Esophagus muscularis mucosa (tissue), 4 donors: ENCODE measurements at regions not wholly inside any gene's neighbourhood (a gene's known extent, or its start where the extent isn't known, plus 50 kb on each side); places are given as distances from the start of the nearest gene placed in this dataset.
"Not testable (repeated sequence)": the region's sequence is repeated elsewhere in the genome, so short reads cannot be mapped to it uniquely, and the experiment has no call there.

Experiments used
- EP300 ChIP-seq: sonication (generic); formaldehyde crosslinking; IDR thresholded peaks from one replicate; pipeline ENCODE4 v1.6.1; 2017; ENCODE audit warnings: antibody characterized with exemption
- POLR2A ChIP-seq: fragments of 450-650 bp; IDR thresholded peaks from one replicate; pipeline ENCODE4 v1.6.1; 2017; ENCODE audit warnings: antibody characterized with exemption, moderate library complexity, mild to moderate bottlenecking, low read depth
- POLR2AphosphoS5 ChIP-seq, 2 donors: sonication (generic); formaldehyde crosslinking; IDR thresholded peaks; one replicate each; pipeline ENCODE4 v1.6.1; 2017; ENCODE audit warnings: antibody characterized with exemption in 2 of 2
- TF ChIP-seq, protein P1 (sequence below), 3 experiments: fragments of 200-600 bp in 2 of 3; fragments of 450-650 bp in 1 of 3; sonication (generic) in 2 of 3; IDR thresholded peaks; one replicate each; pipeline ENCODE4 v1.5.1; 2017 to 2019; ENCODE audit warnings: antibody characterized with exemption in 3 of 3, mild to moderate bottlenecking in 2 of 3, moderate library complexity in 1 of 3

- TF ChIP-seq, protein P1, sequence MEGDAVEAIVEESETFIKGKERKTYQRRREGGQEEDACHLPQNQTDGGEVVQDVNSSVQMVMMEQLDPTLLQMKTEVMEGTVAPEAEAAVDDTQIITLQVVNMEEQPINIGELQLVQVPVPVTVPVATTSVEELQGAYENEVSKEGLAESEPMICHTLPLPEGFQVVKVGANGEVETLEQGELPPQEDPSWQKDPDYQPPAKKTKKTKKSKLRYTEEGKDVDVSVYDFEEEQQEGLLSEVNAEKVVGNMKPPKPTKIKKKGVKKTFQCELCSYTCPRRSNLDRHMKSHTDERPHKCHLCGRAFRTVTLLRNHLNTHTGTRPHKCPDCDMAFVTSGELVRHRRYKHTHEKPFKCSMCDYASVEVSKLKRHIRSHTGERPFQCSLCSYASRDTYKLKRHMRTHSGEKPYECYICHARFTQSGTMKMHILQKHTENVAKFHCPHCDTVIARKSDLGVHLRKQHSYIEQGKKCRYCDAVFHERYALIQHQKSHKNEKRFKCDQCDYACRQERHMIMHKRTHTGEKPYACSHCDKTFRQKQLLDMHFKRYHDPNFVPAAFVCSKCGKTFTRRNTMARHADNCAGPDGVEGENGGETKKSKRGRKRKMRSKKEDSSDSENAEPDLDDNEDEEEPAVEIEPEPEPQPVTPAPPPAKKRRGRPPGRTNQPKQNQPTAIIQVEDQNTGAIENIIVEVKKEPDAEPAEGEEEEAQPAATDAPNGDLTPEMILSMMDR (IDR thresholded peaks at IDR 0.05): not testable (repeated sequence)
- TF ChIP-seq POLR2A; EP300; POLR2AphosphoS5 (IDR thresholded peaks at IDR 0.05): not testable (repeated sequence)
These were observed 696.3 kb upstream of the MMS22L start for GRCh38 chr6:97979285-97979684.
